ENCODE measurements at regions not wholly inside any gene's neighbourhood (a gene's known extent, or its start where the extent isn't known, plus 50 kb on each side); places are given as distances from the start of the nearest gene placed in this dataset.

DNA sequence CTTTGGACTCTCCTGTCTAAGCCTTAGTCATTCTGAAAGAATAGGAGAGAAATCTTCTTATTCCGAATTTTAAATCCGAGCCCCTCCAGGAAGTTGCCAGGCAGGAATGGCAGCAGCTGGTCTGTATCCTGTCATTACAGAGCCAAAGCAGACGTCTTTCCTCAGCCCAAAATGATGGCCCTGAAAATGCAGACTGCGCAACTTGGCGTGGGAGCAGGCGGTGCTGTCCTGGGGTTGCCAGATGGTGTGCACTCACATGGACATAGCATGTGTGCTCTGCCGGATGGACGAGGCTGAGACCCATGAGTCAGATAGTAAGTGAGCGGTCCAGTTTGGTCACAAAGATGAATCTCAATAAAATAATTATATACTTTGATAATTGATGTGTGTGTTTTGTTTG, 410.4 kb downstream of the KCTD16 start:
- TF ChIP-seq, protein P1, sequence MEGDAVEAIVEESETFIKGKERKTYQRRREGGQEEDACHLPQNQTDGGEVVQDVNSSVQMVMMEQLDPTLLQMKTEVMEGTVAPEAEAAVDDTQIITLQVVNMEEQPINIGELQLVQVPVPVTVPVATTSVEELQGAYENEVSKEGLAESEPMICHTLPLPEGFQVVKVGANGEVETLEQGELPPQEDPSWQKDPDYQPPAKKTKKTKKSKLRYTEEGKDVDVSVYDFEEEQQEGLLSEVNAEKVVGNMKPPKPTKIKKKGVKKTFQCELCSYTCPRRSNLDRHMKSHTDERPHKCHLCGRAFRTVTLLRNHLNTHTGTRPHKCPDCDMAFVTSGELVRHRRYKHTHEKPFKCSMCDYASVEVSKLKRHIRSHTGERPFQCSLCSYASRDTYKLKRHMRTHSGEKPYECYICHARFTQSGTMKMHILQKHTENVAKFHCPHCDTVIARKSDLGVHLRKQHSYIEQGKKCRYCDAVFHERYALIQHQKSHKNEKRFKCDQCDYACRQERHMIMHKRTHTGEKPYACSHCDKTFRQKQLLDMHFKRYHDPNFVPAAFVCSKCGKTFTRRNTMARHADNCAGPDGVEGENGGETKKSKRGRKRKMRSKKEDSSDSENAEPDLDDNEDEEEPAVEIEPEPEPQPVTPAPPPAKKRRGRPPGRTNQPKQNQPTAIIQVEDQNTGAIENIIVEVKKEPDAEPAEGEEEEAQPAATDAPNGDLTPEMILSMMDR (IDR thresholded peaks at IDR 0.05; ENCODE audit: control extremely low read depth, extremely low read depth): no peak
- no peak for ATAC-seq (ENCODE audit: insufficient read depth, low FRiP score)
- WGBS, 2 donors: 85 to 88% methylated on average over 9 of the region's 9 CpGs

DNA sequence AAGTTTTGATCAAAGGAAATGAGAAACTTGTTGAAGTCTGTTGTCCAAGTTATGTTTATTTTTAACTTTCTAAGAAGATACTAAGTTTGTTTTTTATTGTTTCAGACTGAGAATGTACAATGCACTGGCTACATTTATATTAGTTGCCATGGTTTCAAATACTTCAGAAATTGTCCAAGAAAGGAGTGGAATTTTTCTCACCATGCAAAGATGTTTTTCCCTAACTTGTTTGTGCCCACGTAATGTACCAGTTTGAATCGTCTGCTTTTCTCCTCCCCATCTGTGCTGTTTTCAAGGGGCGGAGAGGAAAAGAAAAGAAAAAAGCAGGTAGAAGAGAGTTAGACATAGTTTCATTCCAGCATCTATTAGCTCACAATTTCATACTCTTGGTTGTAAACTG, 407.0 kb downstream of the KCTD16 start:
- TF ChIP-seq, protein P1 (IDR thresholded peaks at IDR 0.05; ENCODE audit: control extremely low read depth, extremely low read depth): no peak
- Histone ChIP-seq H3K27ac (ENCODE audit: low read depth in 1 of 2, low read length in 1 of 2) (no peak overlapping the region), H3K9ac (ENCODE audit: insufficient read depth in 1 of 2, low read length in 2 of 2) (no peak overlapping the region), H3K27me3 (ENCODE audit: control insufficient read depth in 3 of 3, insufficient read depth in 3 of 3, low read length in 2 of 3) (no peaks in the 10 kb centered on the region), H3K36me3 (ENCODE audit: control insufficient read depth in 4 of 4, insufficient read depth in 4 of 4, low read length in 4 of 4) (no peaks in the 10 kb centered on the region), H3K4me3 (no peak overlapping the region), H3K9me3 (ENCODE audit: control insufficient read depth in 4 of 4, insufficient read depth in 3 of 4, low read length in 3 of 4) (peaks cover 0 to 2% (median under 1%) of the 10 kb centered on the region in 4 donors), H3K4me1 (ENCODE audit: control insufficient read depth in 5 of 5, insufficient read depth in 5 of 5, low read length in 5 of 5) (no peaks in the 10 kb centered on the region)
- peak in 1 of 3 donors; percentile 6 for DNase-seq
- ATAC-seq (ENCODE audit: insufficient read depth, low FRiP score): no peak
- 71 to 79% methylated on average over 3 of the region's 3 CpGs for WGBS, 2 donors

More for the DNA sequence above, 410.4 kb downstream of the KCTD16 start:
- no peak overlapping the region for H3K9ac ChIP-seq (ENCODE audit: insufficient read depth in 1 of 2, low read length in 2 of 2)
- no peaks in the 10 kb centered on the region for H3K36me3 ChIP-seq (ENCODE audit: control insufficient read depth in 4 of 4, insufficient read depth in 4 of 4, low read length in 4 of 4)
- DNase-seq: peak; percentile 37 to 44 (median 38)
- H3K9me3 ChIP-seq (ENCODE audit: control insufficient read depth in 4 of 4, insufficient read depth in 3 of 4, low read length in 3 of 4): peaks cover 0 to 6% (median 0%) of the 10 kb centered on the region in 4 donors
- no peaks in the 10 kb centered on the region for H3K27me3 ChIP-seq (ENCODE audit: control insufficient read depth in 3 of 3, insufficient read depth in 3 of 3, low read length in 2 of 3)
- H3K27ac ChIP-seq (ENCODE audit: low read depth in 1 of 2, low read length in 1 of 2): no peak overlapping the region
- no peak overlapping the region for H3K4me3 ChIP-seq
- peaks cover 0 to 1% (median 0%) of the 10 kb centered on the region in 5 donors for H3K4me1 ChIP-seq (ENCODE audit: control insufficient read depth in 5 of 5, insufficient read depth in 5 of 5, low read length in 5 of 5)

DNA sequence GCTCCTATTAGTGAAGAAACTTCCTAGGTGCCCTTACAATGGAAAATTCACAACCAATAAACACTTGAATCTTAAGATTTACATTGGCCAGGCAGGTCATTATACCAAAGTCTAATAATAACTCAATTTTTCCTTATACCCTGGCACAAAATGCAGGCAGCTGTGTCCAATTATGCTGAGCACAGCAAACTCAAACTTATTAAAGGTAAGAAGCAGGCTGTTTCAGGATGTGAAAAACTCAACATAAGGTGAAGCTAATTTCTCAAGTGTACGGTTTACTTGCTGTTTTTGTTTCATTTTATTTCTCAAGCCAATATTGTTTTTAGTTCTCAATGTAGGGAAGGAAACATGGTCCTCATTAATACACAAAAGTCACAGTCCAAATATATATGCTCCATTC, 405.1 kb downstream of the KCTD16 start:
- H3K9ac ChIP-seq (ENCODE audit: insufficient read depth in 1 of 2, low read length in 2 of 2): no peak overlapping the region
- H3K4me1 ChIP-seq (ENCODE audit: control insufficient read depth in 5 of 5, insufficient read depth in 5 of 5, low read length in 5 of 5): no peaks in the 10 kb centered on the region
- peaks cover 2 to 3% (median 2%) of the 10 kb centered on the region in 4 donors for H3K9me3 ChIP-seq (ENCODE audit: control insufficient read depth in 4 of 4, insufficient read depth in 3 of 4, low read length in 3 of 4)
- TF ChIP-seq, protein P1 (IDR thresholded peaks at IDR 0.05; ENCODE audit: control extremely low read depth, extremely low read depth): no peak
- no peaks in the 10 kb centered on the region for H3K27me3 ChIP-seq (ENCODE audit: control insufficient read depth in 3 of 3, insufficient read depth in 3 of 3, low read length in 2 of 3)
- WGBS, 2 donors: 85 to 87% methylated on average over 1 of the region's 1 CpG
- no peaks in the 10 kb centered on the region for H3K36me3 ChIP-seq (ENCODE audit: control insufficient read depth in 4 of 4, insufficient read depth in 4 of 4, low read length in 4 of 4)
- ATAC-seq (ENCODE audit: insufficient read depth, low FRiP score): no peak
- no peak overlapping the region for H3K27ac ChIP-seq (ENCODE audit: low read depth in 1 of 2, low read length in 1 of 2)
- DNase-seq: no peak
- H3K4me3 ChIP-seq: no peak overlapping the region

DNA sequence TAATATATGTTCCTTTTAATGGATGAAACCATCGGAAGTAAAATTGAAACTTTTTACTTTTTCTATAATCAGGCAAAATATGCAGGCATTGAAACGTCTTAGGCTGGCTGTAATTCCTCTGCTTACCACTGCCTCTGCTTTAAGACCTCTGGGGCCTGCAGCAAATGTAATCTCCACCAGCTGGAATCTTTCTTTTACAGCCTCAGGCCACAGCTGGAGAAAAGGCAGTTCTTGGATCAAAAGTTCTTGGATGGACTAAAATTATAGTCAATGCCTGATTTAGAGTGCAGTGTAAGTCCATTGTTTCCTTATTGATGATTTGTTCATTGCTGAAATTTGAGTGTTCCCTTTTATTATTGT, 396.7 kb downstream of the KCTD16 start:
- TF ChIP-seq, protein P1 (IDR thresholded peaks at IDR 0.05; ENCODE audit: control extremely low read depth, extremely low read depth): no peak
- H3K27me3 ChIP-seq (ENCODE audit: control insufficient read depth in 3 of 3, insufficient read depth in 3 of 3, low read length in 2 of 3): no peaks in the 10 kb centered on the region
- peaks cover 0 to 15% (median 9%) of the 10 kb centered on the region in 4 donors for H3K9me3 ChIP-seq (ENCODE audit: control insufficient read depth in 4 of 4, insufficient read depth in 3 of 4, low read length in 3 of 4)
- 61 to 79% methylated on average over 2 of the region's 2 CpGs for WGBS, 2 donors
- DNase-seq (peak; percentile 69 to 90 (median 88)), ATAC-seq (ENCODE audit: insufficient read depth, low FRiP score) (no peak)
- peaks cover 0 to 4% (median 0%) of the 10 kb centered on the region in 5 donors for H3K4me1 ChIP-seq (ENCODE audit: control insufficient read depth in 5 of 5, insufficient read depth in 5 of 5, low read length in 5 of 5)
- no peak overlapping the region for H3K27ac ChIP-seq (ENCODE audit: low read depth in 1 of 2, low read length in 1 of 2)
- H3K9ac ChIP-seq (ENCODE audit: insufficient read depth in 1 of 2, low read length in 2 of 2): no peak overlapping the region
- H3K36me3 ChIP-seq (ENCODE audit: control insufficient read depth in 4 of 4, insufficient read depth in 4 of 4, low read length in 4 of 4): no peaks in the 10 kb centered on the region
- H3K4me3 ChIP-seq: no peak overlapping the region

Data from lung (tissue), 11 donors.